ENCODE measurements at regions not wholly inside any gene's neighbourhood (a gene's known extent, or its start where the extent isn't known, plus 50 kb on each side); places are given as distances from the start of the nearest gene placed in this dataset.
A peak's percentile ranks its signal among the peaks of the same experiment; 100 is the strongest.

DNA sequence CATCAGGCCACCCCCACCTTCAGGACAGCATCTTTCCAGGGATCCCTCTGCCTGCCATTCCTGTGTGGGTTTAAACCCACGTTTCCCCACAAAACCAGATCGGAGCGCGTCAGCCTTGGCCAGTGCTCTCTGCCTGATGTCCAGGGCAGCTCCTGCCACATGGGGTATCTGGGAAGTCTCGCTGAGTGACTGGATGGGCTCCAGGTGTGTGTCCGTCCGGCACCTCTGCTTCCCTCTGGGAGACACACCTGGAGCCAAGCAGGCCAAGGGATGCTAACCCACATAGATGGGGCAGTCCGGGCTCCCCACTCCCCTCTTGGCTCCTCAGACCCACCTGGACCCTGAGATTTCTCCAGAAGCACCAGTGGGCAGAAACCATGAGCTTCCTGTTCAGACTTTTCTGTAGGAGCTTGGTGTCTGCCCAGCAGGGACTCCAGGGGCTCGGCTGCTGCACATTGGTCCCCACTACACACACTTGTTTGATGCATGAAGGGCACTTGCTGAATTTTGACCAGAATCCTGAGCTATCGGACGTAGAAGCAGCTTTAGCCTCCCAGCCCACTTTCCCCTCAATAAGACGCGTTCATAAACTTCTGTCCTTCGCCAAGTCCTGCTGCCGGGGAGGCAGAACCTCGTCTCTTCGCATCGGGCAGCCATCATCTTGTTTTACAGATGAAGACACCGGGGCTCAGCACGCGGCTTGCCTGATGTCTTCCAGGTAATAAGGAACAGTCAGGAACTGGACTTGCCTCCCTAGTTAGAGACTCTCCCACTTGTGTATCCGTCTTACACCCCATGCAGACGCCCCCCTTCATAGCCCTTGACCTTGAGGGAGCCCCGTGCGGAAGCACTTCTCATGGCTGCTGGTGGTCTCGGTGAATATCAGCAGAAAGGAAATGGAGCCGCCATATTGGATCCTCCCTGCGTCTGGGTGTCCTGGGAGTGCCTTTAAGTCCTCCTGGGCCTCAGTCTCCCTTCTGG is 91.6 kb upstream of the ZNF469 start:
- ATAC-seq (ENCODE audit: insufficient read depth, low read depth) (no peak), DNase-seq (no peak)
- Histone ChIP-seq H4K20me1 (ENCODE audit: insufficient read depth, low read length) (no peaks in the 10 kb centered on the region), H3K9ac (ENCODE audit: low read depth, low read length) (no peak overlapping the region), H3K79me2 (ENCODE audit: insufficient read depth, low read length) (no peaks in the 10 kb centered on the region), H3K4me1 (ENCODE audit: insufficient read depth, low read length) (peaks cover 16% of the 10 kb centered on the region), H3K4me2 (ENCODE audit: insufficient read depth, low read length) (0 out of 2 replicates have a peak overlapping the region, but pooled peaks have one; percentile 48), H2AFZ (ENCODE audit: low read depth, low read length) (no peak overlapping the region), H3K27me3 (ENCODE audit: insufficient read depth, low read length, poor library complexity) (no peaks in the 10 kb centered on the region), H3K36me3 (ENCODE audit: insufficient read depth, low read length) (no peaks in the 10 kb centered on the region), H3K27ac (ENCODE audit: low read length) (no peak overlapping the region), H3K9me3 (ENCODE audit: insufficient read depth, low read length, severe bottlenecking) (peaks cover 9% of the 10 kb centered on the region), H3K4me3 (ENCODE audit: low read depth in 1 of 2, low read length in 2 of 2) (no peak overlapping the region)
- TF ChIP-seq, protein P1, sequence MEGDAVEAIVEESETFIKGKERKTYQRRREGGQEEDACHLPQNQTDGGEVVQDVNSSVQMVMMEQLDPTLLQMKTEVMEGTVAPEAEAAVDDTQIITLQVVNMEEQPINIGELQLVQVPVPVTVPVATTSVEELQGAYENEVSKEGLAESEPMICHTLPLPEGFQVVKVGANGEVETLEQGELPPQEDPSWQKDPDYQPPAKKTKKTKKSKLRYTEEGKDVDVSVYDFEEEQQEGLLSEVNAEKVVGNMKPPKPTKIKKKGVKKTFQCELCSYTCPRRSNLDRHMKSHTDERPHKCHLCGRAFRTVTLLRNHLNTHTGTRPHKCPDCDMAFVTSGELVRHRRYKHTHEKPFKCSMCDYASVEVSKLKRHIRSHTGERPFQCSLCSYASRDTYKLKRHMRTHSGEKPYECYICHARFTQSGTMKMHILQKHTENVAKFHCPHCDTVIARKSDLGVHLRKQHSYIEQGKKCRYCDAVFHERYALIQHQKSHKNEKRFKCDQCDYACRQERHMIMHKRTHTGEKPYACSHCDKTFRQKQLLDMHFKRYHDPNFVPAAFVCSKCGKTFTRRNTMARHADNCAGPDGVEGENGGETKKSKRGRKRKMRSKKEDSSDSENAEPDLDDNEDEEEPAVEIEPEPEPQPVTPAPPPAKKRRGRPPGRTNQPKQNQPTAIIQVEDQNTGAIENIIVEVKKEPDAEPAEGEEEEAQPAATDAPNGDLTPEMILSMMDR (IDR thresholded peaks at IDR 0.05; ENCODE audit: borderline replicate concordance, extremely low read depth, low read length, poor library complexity, severe bottlenecking), result no peak
- TF ChIP-seq EZH2 (IDR thresholded peaks at IDR 0.05; ENCODE audit: borderline replicate concordance, low read depth, low read length, severe bottlenecking), result no peak

DNA sequence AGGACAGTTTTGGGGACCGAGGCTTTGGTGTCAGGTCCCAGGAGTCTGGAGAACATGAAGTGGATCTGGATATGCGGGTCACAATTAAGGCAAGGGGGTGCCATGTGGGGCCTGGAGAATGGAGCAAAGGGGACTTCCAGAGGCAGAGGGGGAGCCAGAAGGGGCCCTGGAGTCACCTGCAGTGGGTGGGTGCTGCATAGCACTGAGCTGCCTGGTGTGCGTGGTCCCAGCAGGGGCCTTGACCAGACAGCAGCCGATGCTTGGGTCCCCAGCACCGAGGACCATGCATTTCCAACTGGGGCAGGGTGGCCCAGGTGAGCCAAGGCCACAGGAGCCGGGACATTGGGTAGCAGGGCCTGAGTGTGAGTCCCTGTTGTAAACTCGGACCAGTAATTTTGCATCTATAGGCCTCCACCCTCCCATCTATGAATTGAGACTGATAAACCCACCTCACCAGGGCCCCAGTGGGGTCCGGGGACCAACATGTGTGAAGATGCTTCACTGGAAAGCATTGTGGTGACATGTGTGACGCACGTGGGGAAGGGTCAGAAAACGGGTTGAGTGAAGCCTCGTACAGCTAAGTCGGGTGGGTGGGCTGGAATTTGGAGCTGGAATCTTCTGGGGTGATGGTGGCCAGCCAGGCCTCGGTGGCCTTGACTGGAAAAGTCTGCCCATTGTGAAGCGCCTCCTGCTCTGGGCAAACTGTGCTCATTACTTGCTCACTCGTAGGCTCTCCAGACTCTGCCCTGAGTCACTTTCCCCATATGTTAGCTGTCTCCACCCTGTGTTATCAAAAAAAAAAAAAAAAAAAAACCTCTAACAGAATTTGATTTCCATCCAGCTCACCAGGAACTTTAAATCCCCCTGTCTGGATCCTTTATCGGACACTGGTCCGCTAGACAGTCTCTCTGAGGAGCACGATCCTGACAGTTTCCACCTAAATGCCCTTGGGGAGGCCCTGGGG is 90.5 kb upstream of the ZNF469 start:
- H3K4me1 ChIP-seq (ENCODE audit: insufficient read depth, low read length), result peaks cover 16% of the 10 kb centered on the region
- DNase-seq, result no peak
- no peak overlapping the region for H3K27ac ChIP-seq (ENCODE audit: low read length)
- no peaks in the 10 kb centered on the region for H3K27me3 ChIP-seq (ENCODE audit: insufficient read depth, low read length, poor library complexity)
- no peaks in the 10 kb centered on the region for H3K79me2 ChIP-seq (ENCODE audit: insufficient read depth, low read length)
- no peaks in the 10 kb centered on the region for H3K36me3 ChIP-seq (ENCODE audit: insufficient read depth, low read length)
- no peaks in the 10 kb centered on the region for H4K20me1 ChIP-seq (ENCODE audit: insufficient read depth, low read length)
- no peak overlapping the region for H3K4me3 ChIP-seq (ENCODE audit: low read depth in 1 of 2, low read length in 2 of 2)
- H2AFZ ChIP-seq (ENCODE audit: low read depth, low read length), result no peak overlapping the region
- H3K9ac ChIP-seq (ENCODE audit: low read depth, low read length), result no peak overlapping the region
- peaks cover 9% of the 10 kb centered on the region for H3K9me3 ChIP-seq (ENCODE audit: insufficient read depth, low read length, severe bottlenecking)
- TF ChIP-seq, protein P1 (IDR thresholded peaks at IDR 0.05; ENCODE audit: borderline replicate concordance, extremely low read depth, low read length, poor library complexity, severe bottlenecking), result no peak
- TF ChIP-seq EZH2 (IDR thresholded peaks at IDR 0.05; ENCODE audit: borderline replicate concordance, low read depth, low read length, severe bottlenecking), result no peak
- no peak overlapping the region for H3K4me2 ChIP-seq (ENCODE audit: insufficient read depth, low read length)
- no peak for ATAC-seq (ENCODE audit: insufficient read depth, low read depth)

DNA sequence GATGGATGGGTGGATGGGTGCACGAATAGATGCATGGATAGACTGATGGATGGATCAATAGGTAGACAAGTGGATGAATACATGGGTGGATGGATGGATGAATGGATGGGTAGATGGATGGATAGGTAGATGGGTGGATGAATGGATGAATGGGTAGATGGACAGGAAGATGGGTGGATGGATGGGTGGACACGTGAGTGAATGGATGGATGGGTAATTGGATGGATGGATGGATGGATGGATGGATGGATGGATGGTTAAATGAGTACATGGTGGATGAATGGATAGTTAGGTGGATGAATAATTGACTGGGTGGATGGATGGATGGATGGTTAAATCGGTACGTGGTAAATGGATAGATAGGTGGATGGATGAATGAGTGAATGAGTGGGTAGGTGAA is 89.7 kb upstream of the ZNF469 start:
- ATAC-seq (ENCODE audit: insufficient read depth, low read depth) (no peak), DNase-seq (no peak)
- Histone ChIP-seq H3K4me1 (ENCODE audit: insufficient read depth, low read length) (peaks cover 16% of the 10 kb centered on the region), H4K20me1 (ENCODE audit: insufficient read depth, low read length) (no peaks in the 10 kb centered on the region), H3K27me3 (ENCODE audit: insufficient read depth, low read length, poor library complexity) (no peaks in the 10 kb centered on the region), H2AFZ (ENCODE audit: low read depth, low read length) (no peak overlapping the region), H3K4me2 (ENCODE audit: insufficient read depth, low read length) (no peak overlapping the region), H3K9me3 (ENCODE audit: insufficient read depth, low read length, severe bottlenecking) (peaks cover 9% of the 10 kb centered on the region), H3K79me2 (ENCODE audit: insufficient read depth, low read length) (no peaks in the 10 kb centered on the region), H3K36me3 (ENCODE audit: insufficient read depth, low read length) (no peaks in the 10 kb centered on the region), H3K9ac (ENCODE audit: low read depth, low read length) (no peak overlapping the region), H3K4me3 (ENCODE audit: low read depth in 1 of 2, low read length in 2 of 2) (no peak overlapping the region), H3K27ac (ENCODE audit: low read length) (no peak overlapping the region)
- TF ChIP-seq EZH2 (IDR thresholded peaks at IDR 0.05; ENCODE audit: borderline replicate concordance, low read depth, low read length, severe bottlenecking), result no peak
- TF ChIP-seq, protein P1 (IDR thresholded peaks at IDR 0.05; ENCODE audit: borderline replicate concordance, extremely low read depth, low read length, poor library complexity, severe bottlenecking), result no peak
